HG02623 (cell line): ENCODE measurements at regions not wholly inside any gene's neighbourhood (a gene's known extent, or its start where the extent isn't known, plus 50 kb on each side); places are given as distances from the start of the nearest gene placed in this dataset.

Source experiments
- ATAC-seq: cut with Tn5 transposase; IDR thresholded peaks from one replicate; pipeline ENCODE4 v1.9.1; 2021; ENCODE audit warnings: moderate library complexity; ENCODE audit not compliant: unreplicated experiment

- ATAC-seq: no peak
Observed at GRCh38 chr6:130756824-130757223, 70.4 kb upstream of the SMLR1 start.

- no peak for ATAC-seq
Observed at GRCh38 chr6:130758813-130759212, 68.4 kb upstream of the SMLR1 start.

GRCh38 chr6:130760006-130760405 is 67.2 kb upstream of the SMLR1 start:
- ATAC-seq: no peak

GRCh38 chr6:130761286-130761685 is 65.9 kb upstream of the SMLR1 start:
- ATAC-seq: no peak

- ATAC-seq: no peak
Observed at GRCh38 chr6:130765181-130765727, 62.0 kb upstream of the SMLR1 start.

- ATAC-seq: no peak
Observed at GRCh38 chr6:130766239-130767144, 60.7 kb upstream of the SMLR1 start.

- no peak for ATAC-seq
Observed at GRCh38 chr6:130769861-130770260, 57.3 kb upstream of the SMLR1 start.

GRCh38 chr6:130771741-130772140 is 55.5 kb upstream of the SMLR1 start:
- ATAC-seq: no peak

- ATAC-seq: no peak
Observed at GRCh38 chr6:130773860-130774259, 53.3 kb upstream of the SMLR1 start.

GRCh38 chr6:130775411-130776012 is 51.7 kb upstream of the SMLR1 start:
- ATAC-seq: no peak

- ATAC-seq: peak; percentile 97
Observed at GRCh38 chr6:130776287-130776925, 50.8 kb upstream of the SMLR1 start.
